Panc1 (cell line): ENCODE measurements at regions not wholly inside any gene's neighbourhood (a gene's known extent, or its start where the extent isn't known, plus 50 kb on each side); places are given as distances from the start of the nearest gene placed in this dataset.

ENCODE experiments used
- ATAC-seq: fragments of 200-7000 bp; cut with Tn5 transposase; 2 replicates; pipeline ENCODE4 v1.9.1; 2020; ENCODE audit warnings: mild to moderate bottlenecking, moderate library complexity
- BruUV-seq: library from RNA; stranded (reverse); fragments of 400-500 nt; replicated peaks from 2 replicates; lab custom pipeline; 2021; lab: Mats Ljungman, UMichigan
- CTCF ChIA-PET: fragments of 300-600 bp; sonication (Branson Sonifier 250); formaldehyde crosslinking; loops from one replicate; lab custom pipeline; 2022; ENCODE audit warnings: antibody characterized with exemption; lab: Charles Lee
- POLR2A ChIA-PET: fragments of 300-600 bp; sonication (Branson Sonifier 250); formaldehyde crosslinking; loops from one replicate; lab custom pipeline; 2022; ENCODE audit warnings: antibody characterized with exemption; lab: Charles Lee
- DNase-seq: peaks from one replicate; pipeline ENCODE4 v3.0.0-alpha.2; 2010; ENCODE audit warnings: low read depth, low spot score
- H3K27ac ChIP-seq: 2 replicates; pipeline ENCODE4 v1.5.1; 2011; ENCODE audit warnings: mild to moderate bottlenecking, low read length, inconsistent platforms
- H3K27me3 ChIP-seq: fragments of 200-500 bp; sonication (Bioruptor generic); 2 replicates; pipeline ENCODE4 v1.6.0; 2014; ENCODE audit warnings: low read length, inconsistent platforms; ENCODE audit not compliant: control insufficient read depth, insufficient read depth
- H3K36me3 ChIP-seq: fragments of 200-500 bp; sonication (Bioruptor generic); 2 replicates; pipeline ENCODE4 v1.5.1; 2014; ENCODE audit warnings: inconsistent platforms, mild to moderate bottlenecking, low read length, moderate library complexity; ENCODE audit not compliant: control insufficient read depth, insufficient read depth
- H3K4me1 ChIP-seq: 2 replicates; pipeline ENCODE4 v1.5.1; 2011; ENCODE audit warnings: inconsistent platforms, mild to moderate bottlenecking, low read length, moderate library complexity; ENCODE audit not compliant: control insufficient read depth, insufficient read depth
- H3K4me3 ChIP-seq, 2 experiments: 2 replicates each; pipeline ENCODE4 v1.5.1; 2011 to 2012; ENCODE audit warnings: low read depth in 2 of 2, low read length in 2 of 2, mild to moderate bottlenecking in 2 of 2, inconsistent platforms in 1 of 2, moderate library complexity in 1 of 2
- H3K9me3 ChIP-seq: fragments of 200-500 bp; sonication (Bioruptor generic); 2 replicates; pipeline ENCODE4 v1.5.1; 2014; ENCODE audit warnings: low read depth, mild to moderate bottlenecking, inconsistent platforms, low read length, moderate library complexity; ENCODE audit not compliant: control insufficient read depth, insufficient read depth
- POLR2AphosphoS5 ChIP-seq: IDR thresholded peaks from 2 replicates; pipeline ENCODE4 v1.6.1; 2012; ENCODE audit warnings: mild to moderate bottlenecking, low read depth, low read length, moderate library complexity
- SIN3A ChIP-seq: IDR thresholded peaks from 2 replicates; pipeline ENCODE4 v1.6.1; 2012; ENCODE audit warnings: low read depth, mild to moderate bottlenecking, low read length, moderate library complexity, borderline replicate concordance; ENCODE audit not compliant: insufficient read depth
- TCF7L2 ChIP-seq: IDR thresholded peaks from 2 replicates; pipeline ENCODE4 v1.6.1; 2011; ENCODE audit warnings: mild to moderate bottlenecking, low read depth, low read length, inconsistent platforms
- in situ Hi-C: cut with HindIII; loops from 2 replicates; pipeline ENCODE4 v1.10.0; 2016; ENCODE audit warnings: low sequenced_read_pairs, low pct_unique_long_range_greater_than_20kb
- intact Hi-C: fragments of 100-400 bp; cut with micrococcal nuclease; formaldehyde crosslinking; loops from one replicate; pipeline ENCODE4 v1.10.0; 2022; ENCODE audit not compliant: unreplicated experiment
- TF ChIP-seq, protein P1 (sequence below), 2 experiments: IDR thresholded peaks; 2 replicates each; pipeline ENCODE4 v1.6.1; 2011 to 2012; ENCODE audit warnings: low read depth in 2 of 2, control low read depth in 1 of 2, low read length in 1 of 2, mild to moderate bottlenecking in 1 of 2, moderate library complexity in 1 of 2; ENCODE audit not compliant: insufficient read depth in 1 of 2
- TF ChIP-seq, protein P2 (sequence below): fragments of 450-650 bp; IDR thresholded peaks from 2 replicates; pipeline ENCODE4 v1.5.1; 2017; ENCODE audit warnings: mild to moderate bottlenecking

DNA sequence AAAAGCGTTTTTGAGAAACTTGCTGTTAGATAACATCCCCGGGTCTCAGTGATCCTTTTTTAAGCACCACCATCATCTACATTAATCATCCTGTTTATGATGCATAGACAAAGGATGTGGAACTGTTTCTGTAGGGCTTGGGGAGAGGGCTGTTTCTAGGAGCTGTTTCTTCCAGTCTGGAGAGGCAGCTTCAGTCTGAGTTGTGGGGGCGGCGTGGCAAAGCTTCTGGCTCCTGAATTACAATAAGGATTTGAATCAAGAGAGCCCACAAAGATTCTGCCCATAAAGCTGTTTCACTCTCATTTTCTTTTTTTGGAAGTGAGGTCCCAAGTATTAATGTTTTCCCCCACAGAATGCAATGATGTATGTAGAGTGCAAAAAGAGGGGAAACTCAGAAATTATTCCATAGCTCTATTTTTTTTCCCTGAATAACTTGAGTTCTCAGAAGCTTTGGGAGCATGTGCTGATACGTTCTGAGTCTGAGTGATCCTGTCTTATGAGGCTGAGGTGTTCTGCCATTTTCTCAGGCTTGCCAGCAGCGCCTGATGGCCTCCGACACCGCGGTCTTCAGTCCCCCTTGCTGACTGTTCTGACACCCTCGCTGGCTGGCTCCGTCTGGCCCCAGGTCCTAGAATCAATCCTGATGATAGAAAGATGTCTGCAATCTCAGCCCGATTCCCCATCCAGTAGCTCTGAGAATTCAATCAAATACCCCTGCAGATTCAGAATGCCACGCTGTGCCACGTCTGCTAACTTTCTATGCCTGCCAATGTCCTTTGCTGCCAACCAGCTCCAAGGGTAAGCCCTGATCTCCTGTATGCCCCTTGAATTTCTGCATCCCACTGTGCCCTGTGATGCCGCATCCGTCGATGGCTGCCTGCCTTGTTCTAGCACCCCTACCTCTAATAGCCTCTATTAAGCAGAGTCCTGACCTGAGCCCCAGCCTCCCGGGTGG is 92.4 kb upstream of the AKT3 start:
- Histone ChIP-seq H3K36me3 (no peaks in the 10 kb centered on the region), H3K27me3 (no peaks in the 10 kb centered on the region), H3K27ac (no peak overlapping the region), H3K4me1 (no peaks in the 10 kb centered on the region), H3K4me3 (no peak overlapping the region), H3K9me3 (no peaks in the 10 kb centered on the region)
- in situ Hi-C loops, result no loop called here
- ATAC-seq (no peak), DNase-seq (no peak)
- intact Hi-C loops, result no loop called here
- no TSS peak for BruUV-seq
- ChIA-PET CTCF (no interaction called here), POLR2A (no interaction called here)
- TF ChIP-seq TCF7L2, result no peak
- TF ChIP-seq, protein P1, sequence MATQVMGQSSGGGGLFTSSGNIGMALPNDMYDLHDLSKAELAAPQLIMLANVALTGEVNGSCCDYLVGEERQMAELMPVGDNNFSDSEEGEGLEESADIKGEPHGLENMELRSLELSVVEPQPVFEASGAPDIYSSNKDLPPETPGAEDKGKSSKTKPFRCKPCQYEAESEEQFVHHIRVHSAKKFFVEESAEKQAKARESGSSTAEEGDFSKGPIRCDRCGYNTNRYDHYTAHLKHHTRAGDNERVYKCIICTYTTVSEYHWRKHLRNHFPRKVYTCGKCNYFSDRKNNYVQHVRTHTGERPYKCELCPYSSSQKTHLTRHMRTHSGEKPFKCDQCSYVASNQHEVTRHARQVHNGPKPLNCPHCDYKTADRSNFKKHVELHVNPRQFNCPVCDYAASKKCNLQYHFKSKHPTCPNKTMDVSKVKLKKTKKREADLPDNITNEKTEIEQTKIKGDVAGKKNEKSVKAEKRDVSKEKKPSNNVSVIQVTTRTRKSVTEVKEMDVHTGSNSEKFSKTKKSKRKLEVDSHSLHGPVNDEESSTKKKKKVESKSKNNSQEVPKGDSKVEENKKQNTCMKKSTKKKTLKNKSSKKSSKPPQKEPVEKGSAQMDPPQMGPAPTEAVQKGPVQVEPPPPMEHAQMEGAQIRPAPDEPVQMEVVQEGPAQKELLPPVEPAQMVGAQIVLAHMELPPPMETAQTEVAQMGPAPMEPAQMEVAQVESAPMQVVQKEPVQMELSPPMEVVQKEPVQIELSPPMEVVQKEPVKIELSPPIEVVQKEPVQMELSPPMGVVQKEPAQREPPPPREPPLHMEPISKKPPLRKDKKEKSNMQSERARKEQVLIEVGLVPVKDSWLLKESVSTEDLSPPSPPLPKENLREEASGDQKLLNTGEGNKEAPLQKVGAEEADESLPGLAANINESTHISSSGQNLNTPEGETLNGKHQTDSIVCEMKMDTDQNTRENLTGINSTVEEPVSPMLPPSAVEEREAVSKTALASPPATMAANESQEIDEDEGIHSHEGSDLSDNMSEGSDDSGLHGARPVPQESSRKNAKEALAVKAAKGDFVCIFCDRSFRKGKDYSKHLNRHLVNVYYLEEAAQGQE (IDR thresholded peaks at IDR 0.05; ENCODE audit: insufficient read depth in 1 of 2, low read depth in 2 of 2, low read length in 1 of 2), result no peak
- TF ChIP-seq POLR2AphosphoS5, result no peak
- TF ChIP-seq, protein P2, sequence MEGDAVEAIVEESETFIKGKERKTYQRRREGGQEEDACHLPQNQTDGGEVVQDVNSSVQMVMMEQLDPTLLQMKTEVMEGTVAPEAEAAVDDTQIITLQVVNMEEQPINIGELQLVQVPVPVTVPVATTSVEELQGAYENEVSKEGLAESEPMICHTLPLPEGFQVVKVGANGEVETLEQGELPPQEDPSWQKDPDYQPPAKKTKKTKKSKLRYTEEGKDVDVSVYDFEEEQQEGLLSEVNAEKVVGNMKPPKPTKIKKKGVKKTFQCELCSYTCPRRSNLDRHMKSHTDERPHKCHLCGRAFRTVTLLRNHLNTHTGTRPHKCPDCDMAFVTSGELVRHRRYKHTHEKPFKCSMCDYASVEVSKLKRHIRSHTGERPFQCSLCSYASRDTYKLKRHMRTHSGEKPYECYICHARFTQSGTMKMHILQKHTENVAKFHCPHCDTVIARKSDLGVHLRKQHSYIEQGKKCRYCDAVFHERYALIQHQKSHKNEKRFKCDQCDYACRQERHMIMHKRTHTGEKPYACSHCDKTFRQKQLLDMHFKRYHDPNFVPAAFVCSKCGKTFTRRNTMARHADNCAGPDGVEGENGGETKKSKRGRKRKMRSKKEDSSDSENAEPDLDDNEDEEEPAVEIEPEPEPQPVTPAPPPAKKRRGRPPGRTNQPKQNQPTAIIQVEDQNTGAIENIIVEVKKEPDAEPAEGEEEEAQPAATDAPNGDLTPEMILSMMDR, result no peak
- TF ChIP-seq SIN3A, result no peak

DNA sequence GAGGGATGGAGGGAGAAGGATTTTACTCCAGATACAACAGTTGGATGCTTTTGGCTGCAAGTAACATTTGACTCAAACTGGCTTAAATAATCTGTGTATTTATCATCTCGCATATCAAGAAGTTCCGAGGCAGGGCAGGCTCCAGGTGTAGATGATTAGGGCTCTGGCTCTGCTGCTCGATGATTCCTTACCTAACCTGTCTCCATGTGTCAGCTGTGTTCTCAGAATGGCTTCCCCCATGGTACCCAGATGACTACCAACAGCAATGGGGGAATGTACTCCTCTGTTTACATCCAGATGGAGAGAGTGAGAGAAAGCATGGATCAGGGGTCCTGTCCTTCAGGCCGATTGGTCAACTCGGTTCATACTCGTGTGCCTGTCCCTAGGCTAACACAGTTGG is 90.4 kb upstream of the AKT3 start:
- DNase-seq (no peak), ATAC-seq (no peak)
- TF ChIP-seq, protein P1 (IDR thresholded peaks at IDR 0.05; ENCODE audit: insufficient read depth in 1 of 2, low read depth in 2 of 2, low read length in 1 of 2), result no peak
- no peak overlapping the region for H3K27ac ChIP-seq
- H3K9me3 ChIP-seq, result no peaks in the 10 kb centered on the region
- ChIA-PET POLR2A (no interaction called here), CTCF (no interaction called here)
- intact Hi-C loops, result no loop called here
- H3K36me3 ChIP-seq, result no peaks in the 10 kb centered on the region
- in situ Hi-C loops, result no loop called here
- no peaks in the 10 kb centered on the region for H3K4me1 ChIP-seq
- no peak overlapping the region for H3K4me3 ChIP-seq
- no TSS peak for BruUV-seq
- H3K27me3 ChIP-seq, result no peaks in the 10 kb centered on the region
